Pancreas (tissue), 10 donors: ENCODE measurements at regions not wholly inside any gene's neighbourhood (a gene's known extent, or its start where the extent isn't known, plus 50 kb on each side); places are given as distances from the start of the nearest gene placed in this dataset.
A peak's percentile ranks its signal among the peaks of the same experiment; 100 is the strongest.

Experiments used
- ATAC-seq, 4 donors: fragments of 200-7000 bp; cut with Tn5 transposase; one replicate each; pipeline versions ENCODE4 v1.8.0 to v1.9.1; 2020; ENCODE audit warnings: mild to moderate bottlenecking in 4 of 4, moderate library complexity in 4 of 4
- DNase-seq, 6 donors: peaks; one replicate each; pipeline ENCODE4 v3.0.0-alpha.2; 2020
- FAIRE-seq: peaks from 2 replicates; lab custom pipeline; 2012; peaks lifted over from hg19 to GRCh38; lab: Jason Lieb, UNC
- H3K27ac ChIP-seq, 4 donors: fragments of 200-600 bp; sonication (generic); 1 replicate in 3 of 4; 2 replicates in 1 of 4; pipeline versions ENCODE4 v1.5.0 to v1.8.0; 2020
- H3K27me3 ChIP-seq, 4 donors: fragments of 200-600 bp; one replicate each; pipeline ENCODE4 v1.8.0; 2021
- H3K36me3 ChIP-seq, 3 donors: fragments of 200-600 bp; sonication (generic) in 1 of 3; one replicate each; pipeline versions ENCODE4 v1.5.0 to v1.8.0; 2020 to 2021
- H3K4me1 ChIP-seq, 3 donors: fragments of 200-600 bp; one replicate each; pipeline ENCODE4 v1.8.0; 2021
- H3K4me3 ChIP-seq, 4 donors: fragments of 200-600 bp; sonication (generic) in 2 of 4; one replicate each; pipeline versions ENCODE4 v1.5.0 to v1.8.0; 2020 to 2021
- H3K9me3 ChIP-seq, 4 donors: fragments of 200-600 bp; one replicate each; pipeline ENCODE4 v1.8.0; 2021
- CTCF ChIP-seq, 4 donors: fragments of 200-600 bp; sonication (generic) in 3 of 4; IDR thresholded peaks; one replicate each; pipeline versions ENCODE4 v1.5.0 to v1.8.0; 2021; ENCODE audit warnings: antibody characterized with exemption in 4 of 4
- WGBS, 2 donors: extraction: QIAGEN DNeasy Blood & Tissue Kit; methylation state at CpG; one replicate each; pipeline ENCODE4 v1.1.7; 2013; 5-methylcytosine and 5-hydroxymethylcytosine counted together
- intact Hi-C, 3 donors: fragments of 100-400 bp; cut with DNase I; formaldehyde crosslinking; loops; one replicate each; pipeline versions ENCODE4 v1.11.1 to v1.14.2; 2022
- donor health status: healthy with polysubstance abuse.
- donor health status: DM: no; HTN: no; CAD: no; lungs with moderate emphysema.
- donor health status: DM: no; HTN: no; CAD: no.
- donor health status: control.
- donor health status: control.
- donor health status: Bipolar disorder and iron deficiency.
- donor health status: DM: yes; HTN: yes; CAD: no.
- donor health status: DM: no; HTN: no; CAD: no.
- donor health status: DM: no; HTN: no; CAD: no.
- donor health status: DM: yes; HTN: yes; CAD: no.

GRCh38 chr1:234710936-234711724 lies 101.2 kb upstream of the IRF2BP2 start:
- no peak for FAIRE-seq
- H3K4me1 ChIP-seq = peaks cover 0 to 5% (median 5%) of the 10 kb centered on the region in 3 donors
- intact Hi-C loops = no loop called here

GRCh38 chr1:234710381-234710780 lies 100.4 kb upstream of the IRF2BP2 start:
- peak in 1 of 6 donors; percentile 14 for DNase-seq
- Histone ChIP-seq H3K36me3 (no peaks in the 10 kb centered on the region), H3K27ac (no peak overlapping the region), H3K9me3 (no peaks in the 10 kb centered on the region), H3K4me1 (no peaks in the 10 kb centered on the region), H3K4me3 (no peak overlapping the region), H3K27me3 (no peaks in the 10 kb centered on the region)
- WGBS, 2 donors = 97 to 98% methylated on average over 6 of the region's 6 CpGs
- TF ChIP-seq CTCF (IDR thresholded peaks at IDR 0.05) = no peak
- ATAC-seq = no peak
- intact Hi-C loops = no loop called here
- no peak for FAIRE-seq

More at GRCh38 chr1:234710936-234711724, 101.2 kb upstream of the IRF2BP2 start:
- Histone ChIP-seq H3K9me3 (no peaks in the 10 kb centered on the region), H3K27ac (no peak overlapping the region), H3K36me3 (no peaks in the 10 kb centered on the region), H3K27me3 (no peaks in the 10 kb centered on the region), H3K4me3 (no peak overlapping the region)
- ATAC-seq (no peak), DNase-seq (peak in 1 of 6 donors; percentile 12)
- WGBS, 2 donors = 87 to 89% methylated on average over 7 of the region's 7 CpGs
- TF ChIP-seq CTCF (IDR thresholded peaks at IDR 0.05) = no peak

GRCh38 chr1:234709473-234710228 lies 99.7 kb upstream of the IRF2BP2 start:
- peak in 3 of 4 donors; percentile 32 to 76 (median 49) for ATAC-seq
- no peaks in the 10 kb centered on the region for H3K9me3 ChIP-seq
- no peaks in the 10 kb centered on the region for H3K27me3 ChIP-seq
- no peak for DNase-seq
- intact Hi-C loops = no loop called here
- no peak overlapping the region for H3K4me3 ChIP-seq
- peak overlapping the region in 1 of 4 donors; percentile 17 for H3K27ac ChIP-seq
- FAIRE-seq = no peak
- no peaks in the 10 kb centered on the region for H3K4me1 ChIP-seq
- 91% methylated on average over 14 of the region's 14 CpGs for WGBS, 2 donors
- no peak for TF ChIP-seq CTCF (IDR thresholded peaks at IDR 0.05)
- no peaks in the 10 kb centered on the region for H3K36me3 ChIP-seq

- H3K4me1 ChIP-seq = no peaks in the 10 kb centered on the region
- no peak overlapping the region for H3K4me3 ChIP-seq
- DNase-seq (no peak), FAIRE-seq (no peak), ATAC-seq (no peak)
- TF ChIP-seq CTCF (IDR thresholded peaks at IDR 0.05) = no peak
- 92 to 93% methylated on average over 9 of the region's 9 CpGs for WGBS, 2 donors
- H3K9me3 ChIP-seq = no peaks in the 10 kb centered on the region
- no peak overlapping the region for H3K27ac ChIP-seq
- H3K36me3 ChIP-seq = no peaks in the 10 kb centered on the region
- H3K27me3 ChIP-seq = no peaks in the 10 kb centered on the region
- intact Hi-C loops = no loop called here
Measured at GRCh38 chr1:234708700-234709395, 98.9 kb upstream of the IRF2BP2 start.
